ENCODE measurements at regions not wholly inside any gene's neighbourhood (a gene's known extent, or its start where the extent isn't known, plus 50 kb on each side); places are given as distances from the start of the nearest gene placed in this dataset.
"Not testable (repeated sequence)": the region's sequence is repeated elsewhere in the genome, so short reads cannot be mapped to it uniquely, and the experiment has no call there.

DNA sequence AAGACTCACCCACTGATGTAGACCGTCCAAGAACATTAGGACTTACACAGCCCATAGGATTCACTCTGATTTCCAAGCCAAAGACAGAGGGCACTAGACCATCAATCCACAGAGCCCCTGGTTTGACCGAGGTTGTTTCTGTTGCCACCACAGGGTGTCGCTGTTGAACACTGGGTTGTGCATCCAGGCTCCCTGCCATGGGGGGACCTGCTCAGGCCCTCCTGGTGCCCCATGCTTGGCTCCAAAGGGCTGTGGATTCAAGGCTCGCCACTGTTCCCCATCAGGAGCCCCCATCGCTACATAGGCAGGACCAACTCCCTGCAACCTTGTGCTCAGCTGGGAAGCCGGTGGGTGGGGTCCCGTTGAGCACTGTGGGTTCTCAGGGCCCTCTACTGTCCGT lies 128.0 kb upstream of the ANO1 start:
- no peak for DNase-seq (ENCODE audit: low read depth in 2 of 2)

GRCh38 chr11:69950621-69951020 lies 127.5 kb upstream of the ANO1 start:
- no peak for DNase-seq (ENCODE audit: low read depth in 2 of 2)

DNA sequence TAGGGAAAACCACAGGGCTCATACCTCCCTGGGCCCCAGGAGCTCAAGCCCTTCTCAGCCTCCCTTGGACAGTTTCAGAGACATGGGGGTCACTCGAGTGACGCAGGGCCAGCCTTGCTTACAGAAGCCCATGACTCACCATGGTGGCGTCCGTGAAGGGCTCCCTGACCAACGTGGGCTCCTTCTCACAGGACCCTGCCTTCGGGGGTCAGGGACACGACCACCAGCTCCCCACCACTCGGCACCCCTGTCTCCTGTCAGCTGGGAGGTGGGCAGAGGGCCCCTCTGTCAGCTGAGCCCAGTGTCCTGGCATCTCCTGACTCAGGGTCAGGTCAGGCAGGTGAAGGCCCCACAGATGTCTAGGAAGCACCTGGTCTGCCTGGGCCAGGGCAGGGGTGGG lies 126.3 kb upstream of the ANO1 start:
- no peak for DNase-seq (ENCODE audit: low read depth in 2 of 2)

DNA sequence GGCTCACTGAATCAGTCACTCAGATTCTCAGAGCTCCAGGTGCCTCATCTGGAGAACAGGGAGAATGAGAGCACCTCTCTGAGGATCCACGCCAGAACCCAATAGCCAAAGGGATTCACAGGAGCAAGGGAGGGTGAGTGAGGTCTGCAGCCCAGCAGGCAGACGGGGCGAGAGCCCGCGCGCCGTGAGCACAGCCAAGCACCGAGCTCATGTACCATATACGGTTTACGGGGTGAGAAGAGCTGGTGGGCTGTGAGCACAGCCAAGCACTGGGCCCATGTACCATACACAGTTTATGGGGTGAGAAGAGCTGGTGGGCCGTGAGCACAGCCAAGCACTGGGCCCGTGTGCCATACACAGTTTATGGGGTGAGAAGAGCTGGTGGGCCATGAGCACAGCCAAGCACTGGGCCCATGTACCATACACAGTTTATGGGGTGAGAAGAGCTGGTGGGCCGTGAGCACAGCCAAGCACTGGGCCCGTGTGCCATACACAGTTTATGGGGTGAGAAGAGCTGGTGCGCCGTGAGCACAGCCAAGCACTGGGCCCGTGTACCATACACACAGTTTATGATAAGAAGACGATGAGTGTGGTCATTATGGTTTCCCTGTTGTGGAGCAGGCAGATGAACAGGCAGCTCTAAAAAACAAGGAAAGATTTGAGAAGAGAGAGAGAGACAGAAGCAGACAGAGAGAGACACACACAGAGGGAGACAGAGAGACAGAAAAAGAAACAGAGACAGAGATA lies 125.7 kb upstream of the ANO1 start:
- not testable (repeated sequence) for DNase-seq (ENCODE audit: low read depth in 2 of 2)

- DNase-seq (ENCODE audit: low read depth in 2 of 2): no peak
Measured at GRCh38 chr11:69953356-69953755, 124.8 kb upstream of the ANO1 start.

GRCh38 chr11:69954756-69955155 lies 123.4 kb upstream of the ANO1 start:
- no peak for DNase-seq (ENCODE audit: low read depth in 2 of 2)

GRCh38 chr11:69956669-69957190 lies 121.4 kb upstream of the ANO1 start:
- DNase-seq (ENCODE audit: low read depth in 2 of 2): no peak

DNA sequence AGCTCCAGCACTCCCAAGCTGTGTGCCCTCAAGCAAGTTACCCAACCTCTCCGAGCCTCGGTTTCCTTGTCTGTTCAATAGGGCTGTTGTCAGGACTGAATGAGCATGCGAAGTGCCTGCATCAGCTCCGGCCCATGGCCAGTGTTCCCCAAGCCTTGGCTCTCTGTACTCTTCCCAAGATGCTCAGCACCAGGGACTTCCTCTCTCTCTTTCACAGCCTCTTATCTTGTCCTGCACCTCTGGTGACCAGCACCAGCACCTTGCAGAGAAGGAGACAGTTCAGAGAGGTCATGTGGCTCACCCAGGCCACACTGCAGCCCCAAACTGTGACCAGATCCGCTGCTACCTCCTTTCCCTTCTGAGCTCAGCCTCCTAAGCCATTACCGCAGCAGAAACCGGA lies 120.3 kb upstream of the ANO1 start:
- no peak for DNase-seq (ENCODE audit: low read depth in 2 of 2)

DNA sequence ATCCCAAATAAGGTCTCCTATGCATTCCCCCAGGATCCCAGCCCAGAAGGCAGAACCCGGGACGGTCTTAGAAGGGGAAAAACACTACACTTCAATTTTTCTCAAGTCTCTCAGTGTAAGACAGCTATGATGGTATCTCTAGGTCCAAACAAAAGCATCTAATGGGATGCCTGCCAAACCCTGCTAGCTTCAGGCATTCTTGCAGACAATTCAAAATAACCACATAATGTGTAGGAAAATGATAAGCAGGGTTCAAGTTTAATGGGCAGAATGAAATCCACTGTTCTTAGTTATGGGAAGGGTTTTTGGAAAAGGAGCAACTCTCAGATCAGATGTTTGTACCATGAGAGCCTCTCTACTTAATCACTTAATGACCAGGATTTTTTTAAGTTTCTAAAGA lies 119.8 kb upstream of the ANO1 start:
- no peak for DNase-seq (ENCODE audit: low read depth in 2 of 2)

DNA sequence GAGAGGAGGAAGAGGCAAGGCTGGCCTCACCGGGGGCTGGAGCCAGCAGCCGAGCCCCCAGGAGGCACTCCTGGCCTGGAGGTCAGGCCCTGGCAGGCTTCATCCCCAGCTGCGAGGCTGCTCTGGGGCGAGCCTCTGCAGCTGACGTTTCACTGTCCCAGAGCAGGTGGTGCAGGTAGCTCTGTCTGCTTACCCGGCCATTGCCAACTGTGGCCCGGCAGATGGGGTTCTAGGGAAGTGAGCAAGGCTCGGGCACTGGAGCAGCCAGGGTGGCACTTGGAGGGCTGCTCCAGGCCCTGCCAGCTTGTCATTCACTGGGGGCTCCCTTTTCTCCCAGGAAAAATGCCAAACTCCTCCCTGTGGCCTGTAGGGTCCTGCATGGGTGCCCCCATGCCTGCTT lies 118.7 kb upstream of the ANO1 start:
- DNase-seq (ENCODE audit: low read depth in 2 of 2): no peak

DNA sequence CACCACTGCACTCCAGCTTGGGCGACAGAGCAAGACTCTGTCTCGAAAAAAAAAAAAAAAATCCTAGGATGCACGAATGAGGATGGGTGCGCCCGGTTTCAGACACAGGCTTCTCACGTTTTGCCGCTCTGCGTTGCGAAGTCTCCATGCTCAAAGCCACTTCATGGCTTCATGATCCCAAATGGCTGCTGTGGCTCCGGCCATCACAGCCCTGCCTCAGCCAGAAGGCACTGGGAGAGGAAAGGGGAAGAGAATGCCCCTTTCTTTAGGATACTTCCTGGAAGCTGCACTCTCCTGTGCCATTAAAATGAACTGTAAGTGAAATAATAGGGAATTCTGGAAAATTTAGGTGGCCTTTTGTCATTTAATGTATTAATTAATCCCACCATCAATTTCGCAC lies 116.4 kb upstream of the ANO1 start:
- no peak for DNase-seq (ENCODE audit: low read depth in 2 of 2)

DNA sequence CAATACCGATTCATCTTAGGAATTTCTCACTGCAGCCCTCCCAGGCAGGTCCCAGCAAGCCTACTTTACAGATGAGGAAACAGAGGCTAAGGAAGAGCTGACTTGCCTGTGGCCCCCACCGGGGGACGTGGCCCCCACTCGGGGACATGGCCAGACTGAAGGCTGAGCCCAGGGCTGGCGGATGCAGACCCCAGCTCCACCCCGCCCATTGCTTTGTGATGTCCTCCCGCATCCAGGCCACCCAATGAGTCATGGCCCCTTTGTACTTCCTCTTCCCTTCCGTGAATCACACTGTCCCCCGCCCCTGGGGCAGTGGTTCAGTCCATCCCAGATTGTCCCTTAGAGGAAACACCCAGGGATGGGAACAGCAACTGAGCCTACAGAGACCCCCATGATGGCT lies 116.0 kb upstream of the ANO1 start:
- no peak for DNase-seq (ENCODE audit: low read depth in 2 of 2)

GRCh38 chr11:69963533-69964246 lies 114.4 kb upstream of the ANO1 start:
- no peak for DNase-seq (ENCODE audit: low read depth in 2 of 2)

- no peak for DNase-seq (ENCODE audit: low read depth in 2 of 2)
Measured at GRCh38 chr11:69964247-69964643, 113.9 kb upstream of the ANO1 start.

DNA sequence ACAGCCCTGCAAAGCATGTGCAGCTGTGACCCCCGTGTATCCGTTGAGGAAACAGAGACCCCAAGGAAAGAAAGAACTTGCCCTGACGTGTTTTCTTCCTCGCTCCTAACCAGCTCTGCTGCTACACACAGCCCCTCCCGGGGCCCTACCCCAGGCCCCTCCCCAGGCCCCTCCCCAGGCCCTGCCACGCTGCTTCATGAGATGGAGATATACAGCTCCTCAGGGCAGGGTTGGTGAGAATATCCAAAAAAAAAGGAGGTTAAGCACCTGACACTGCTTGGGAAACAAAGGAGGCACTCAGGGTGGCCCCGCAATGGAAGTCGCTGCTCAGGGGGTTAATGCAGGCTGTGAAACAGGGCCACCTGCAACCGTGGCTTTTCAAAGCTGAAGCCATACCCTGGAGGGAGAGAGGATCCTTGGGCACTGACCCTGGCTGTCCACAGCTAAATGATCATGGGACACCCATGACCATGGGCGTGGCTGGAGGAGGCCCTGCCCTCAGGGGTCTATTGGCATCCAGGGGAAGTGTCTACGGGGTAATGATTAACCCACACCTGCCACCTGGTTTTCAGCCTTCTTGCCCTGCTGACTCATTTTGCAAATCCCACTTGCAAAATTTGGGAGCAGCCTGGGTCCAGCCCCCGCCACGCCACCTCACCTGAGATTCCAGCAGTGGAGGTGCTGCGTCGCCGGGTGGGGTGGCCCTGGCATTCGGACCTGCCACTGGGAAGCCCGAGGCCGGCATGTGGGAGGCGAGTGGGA lies 112.1 kb upstream of the ANO1 start:
- DNase-seq (ENCODE audit: low read depth in 2 of 2): no peak

DNA sequence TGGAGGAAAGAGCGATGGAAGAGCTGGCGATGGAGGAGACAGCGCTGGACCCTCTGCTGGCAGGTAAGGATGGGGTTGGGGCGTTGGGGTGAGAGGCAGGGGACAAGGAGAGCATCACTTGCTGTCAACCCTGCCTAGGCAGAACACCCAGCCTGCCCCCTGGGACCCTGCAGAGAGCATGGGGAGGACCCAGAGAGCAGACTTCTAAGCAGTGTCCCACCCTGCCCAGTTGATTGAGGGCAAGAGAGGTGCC lies 111.6 kb upstream of the ANO1 start:
- DNase-seq (ENCODE audit: low read depth in 2 of 2): no peak

DNA sequence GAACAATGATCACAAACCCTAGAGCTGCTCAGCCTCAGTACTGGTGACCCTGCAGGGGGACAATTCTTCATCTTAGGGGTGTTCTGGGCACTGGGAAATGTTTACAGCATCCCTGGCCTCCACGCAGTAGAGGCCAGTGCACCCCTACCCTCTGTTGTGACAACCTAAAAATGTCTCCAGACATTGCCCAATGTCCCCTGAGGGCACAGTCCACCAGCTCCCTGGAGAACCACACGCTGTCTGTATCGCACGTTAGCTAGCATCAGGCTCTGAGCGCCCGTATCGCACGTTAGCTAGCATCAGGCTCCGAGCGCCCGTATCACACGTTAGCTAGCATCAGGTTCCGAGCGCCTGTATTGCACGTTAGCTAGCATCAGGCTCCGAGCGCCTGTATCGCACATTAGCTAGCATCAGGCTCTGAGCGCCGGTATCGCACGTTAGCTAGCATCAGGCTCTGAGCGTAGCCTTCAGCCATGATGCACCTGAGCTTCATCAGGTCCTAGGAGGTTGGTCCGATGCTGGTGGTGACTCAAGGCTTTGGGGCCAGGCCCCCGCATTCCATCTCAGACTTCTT lies 111.1 kb upstream of the ANO1 start:
- DNase-seq (ENCODE audit: low read depth in 2 of 2): no peak

DNA sequence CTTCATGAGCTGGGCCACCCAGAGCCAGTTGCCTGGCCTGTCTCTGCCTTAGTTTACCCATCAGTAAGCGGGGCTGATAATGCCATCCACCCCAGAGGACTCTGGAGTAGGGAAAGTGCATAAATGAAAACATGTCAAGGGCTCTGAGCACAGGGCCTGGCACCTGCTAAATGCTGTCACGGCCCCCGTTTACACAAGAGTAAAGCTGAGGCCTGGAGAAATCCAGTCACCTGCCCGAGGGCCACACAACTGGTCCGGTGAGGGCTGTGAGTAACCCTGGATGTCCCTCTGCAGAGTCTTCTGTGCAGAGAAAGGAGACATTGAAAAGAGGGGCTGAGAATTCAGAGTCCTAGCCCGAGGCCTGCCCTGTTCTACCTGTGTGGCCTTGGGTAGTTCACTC lies 110.6 kb upstream of the ANO1 start:
- DNase-seq (ENCODE audit: low read depth in 2 of 2): no peak

GRCh38 chr11:69968396-69969347 lies 109.4 kb upstream of the ANO1 start:
- DNase-seq (ENCODE audit: low read depth in 2 of 2): no peak

DNA sequence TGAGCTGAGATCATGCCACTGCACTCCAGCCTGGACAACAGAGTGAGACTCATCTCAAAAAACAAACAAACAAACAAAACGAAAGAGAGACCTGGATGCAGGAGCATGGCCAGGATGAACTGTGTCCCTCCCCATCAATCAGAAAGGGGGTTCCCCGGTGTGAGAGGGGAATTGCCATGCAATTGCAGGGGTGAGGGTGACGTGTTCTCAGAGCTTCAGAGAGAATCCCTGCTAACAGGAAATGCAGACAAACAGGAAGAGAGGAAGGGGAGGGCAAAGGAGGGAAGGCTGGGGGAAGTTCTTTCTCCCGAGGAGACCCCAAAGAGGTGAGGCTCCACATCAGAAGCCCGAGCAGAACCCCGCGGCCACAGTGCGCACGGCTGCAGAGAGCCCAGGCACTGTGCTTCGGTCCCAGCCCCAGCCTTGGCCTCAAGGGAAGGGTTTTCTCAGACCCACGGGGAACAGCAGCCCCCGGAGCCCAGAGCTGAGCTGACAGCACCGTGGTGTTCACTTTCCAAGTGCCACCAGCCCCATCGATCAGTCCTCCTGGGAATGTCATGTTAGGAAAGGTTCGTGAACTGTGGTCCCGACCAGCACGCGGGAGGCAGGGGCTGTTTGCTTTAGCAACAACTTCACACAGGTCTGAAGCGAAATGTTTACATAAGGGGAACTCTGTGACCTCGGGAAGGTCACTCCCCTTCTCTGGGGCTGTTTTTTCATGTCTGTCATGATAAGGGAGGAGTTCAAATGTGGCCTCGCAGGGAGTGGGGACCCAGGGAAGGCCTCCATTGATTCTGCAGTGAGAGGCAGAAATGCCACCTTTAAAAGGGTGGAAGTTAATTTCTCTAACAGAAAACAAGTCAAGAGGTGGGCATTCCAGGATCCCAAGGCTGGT lies 108.0 kb upstream of the ANO1 start:
- no peak for DNase-seq (ENCODE audit: low read depth in 2 of 2)

All from stimulated activated CD4-positive, alpha-beta T cell treated with anti-CD3 and anti-CD28 coated beads, Interleukin-1b, Interleukin-23, amount 100 ng/mL, for 1 hour (primary cell).